K562 (cell line): ENCODE measurements at regions not wholly inside any gene's neighbourhood (a gene's known extent, or its start where the extent isn't known, plus 50 kb on each side); places are given as distances from the start of the nearest gene placed in this dataset.

Source experiments
- ATAC-seq: fragments of 200-7000 bp; cut with Tn5 transposase; 3 replicates; pipeline ENCODE4 v1.9.1; 2020; ENCODE audit warnings: moderate library complexity
- BruUV-seq: library from RNA; stranded (reverse); fragments of 400-500 nt; replicated peaks from 2 replicates; lab custom pipeline; 2021; lab: Mats Ljungman, UMichigan
- CTCF ChIA-PET: fragments of 300-600 bp; formaldehyde crosslinking; extraction: SDS; loops from one replicate; lab custom pipeline; 2021; ENCODE audit warnings: low intra/inter-chr PET ratio; lab: Yijun Ruan, JAX
- POLR2A ChIA-PET: fragments of 300-600, 350-650 bp; sonication (Branson Sonifier 250); formaldehyde crosslinking; extraction: SDS; loops from one replicate; lab custom pipeline; 2021; ENCODE audit warnings: antibody characterized with exemption, inconsistent platforms; lab: Yijun Ruan, JAX
- DNase-seq, 4 experiments: peaks; one replicate each; pipeline versions ENCODE4 v3.0.0 to v3.0.0-alpha.2; 2011 to 2018; ENCODE audit warnings: low spot score in 3 of 4, mixed read lengths in 3 of 4; ENCODE audit errors: extremely low read depth in 1 of 4
- FAIRE-seq: peaks from 2 replicates; lab custom pipeline; 2011; peaks lifted over from hg19 to GRCh38; lab: Jason Lieb, UNC
- H2AFZ ChIP-seq: 2 replicates; pipeline ENCODE4 v1.6.0; 2011; ENCODE audit warnings: low read depth, low read length, control low read depth, inconsistent platforms
- H3K27ac ChIP-seq: fragments of 200-600 bp; 3 replicates; pipeline ENCODE4 v1.8.0; 2011; ENCODE audit warnings: low read depth, mild to moderate bottlenecking, control low read depth, inconsistent platforms, low read length, moderate library complexity, mixed read lengths; ENCODE audit errors: extremely low read depth
- H3K27me3 ChIP-seq, 2 experiments: fragments of 300-600 bp in 1 of 2; 2 replicates in 1 of 2; 3 replicates in 1 of 2; pipeline versions ENCODE4 v1.6.0 to v1.8.0; 2011; ENCODE audit warnings: inconsistent platforms in 2 of 2, low read length in 2 of 2, mild to moderate bottlenecking in 1 of 2, mixed read lengths in 1 of 2, moderate library complexity in 1 of 2; ENCODE audit not compliant: control insufficient read depth in 2 of 2, insufficient read depth in 2 of 2
- H3K36me3 ChIP-seq: fragments of 300-600 bp; 3 replicates; pipeline ENCODE4 v1.8.0; 2011; ENCODE audit warnings: mild to moderate bottlenecking, low read length, inconsistent platforms; ENCODE audit not compliant: control insufficient read depth, insufficient read depth
- H3K4me1 ChIP-seq, 2 experiments: fragments of 200-600 bp in 1 of 2; replicated peaks in 1 of 2; 2 replicates in 1 of 2; 3 replicates in 1 of 2; pipeline versions ENCODE4 v1.5.1 to v1.8.0; 2011; ENCODE audit warnings: inconsistent platforms in 2 of 2, low read length in 2 of 2, mild to moderate bottlenecking in 1 of 2, mixed read lengths in 1 of 2, moderate library complexity in 1 of 2; ENCODE audit not compliant: control insufficient read depth in 2 of 2, insufficient read depth in 2 of 2
- H3K4me2 ChIP-seq: 2 replicates; pipeline ENCODE4 v1.6.1; 2011; ENCODE audit warnings: low read length, control low read depth, inconsistent platforms, mixed read lengths; ENCODE audit not compliant: insufficient read depth
- H3K4me3 ChIP-seq: fragments of 200-600 bp; sonication (generic), shearing (Covaris generic); 2 replicates; pipeline ENCODE4 v1.5.1; 2016; ENCODE audit warnings: control low read depth, inconsistent platforms
- H3K79me2 ChIP-seq: fragments of 200-600 bp; 3 replicates; pipeline ENCODE4 v1.8.0; 2011; ENCODE audit warnings: low read length, inconsistent platforms; ENCODE audit not compliant: control insufficient read depth, insufficient read depth
- H3K9ac ChIP-seq, 2 experiments: 2 replicates each; pipeline versions ENCODE4 v1.6.0 to v1.6.1; 2011; ENCODE audit warnings: low read depth in 2 of 2, low read length in 2 of 2, control low read depth in 1 of 2, inconsistent platforms in 1 of 2, mild to moderate bottlenecking in 1 of 2, mixed read lengths in 1 of 2; ENCODE audit not compliant: insufficient read depth in 1 of 2
- H3K9me1 ChIP-seq: one replicate; pipeline ENCODE4 v1.6.0; 2011; ENCODE audit warnings: inconsistent platforms, mild to moderate bottlenecking, low read length, moderate library complexity; ENCODE audit not compliant: control insufficient read depth, insufficient read depth
- H3K9me3 ChIP-seq: replicated peaks from 2 replicates; pipeline ENCODE4 v1.5.1; 2011; ENCODE audit warnings: low read depth, low read length, inconsistent platforms; ENCODE audit not compliant: control insufficient read depth, insufficient read depth
- H4K20me1 ChIP-seq: replicated peaks from 2 replicates; pipeline ENCODE4 v1.6.1; 2011; ENCODE audit warnings: low read length, inconsistent platforms, mixed read lengths; ENCODE audit not compliant: control insufficient read depth, insufficient read depth
- BRF2 ChIP-seq: IDR thresholded peaks from 3 replicates; pipeline ENCODE4 v1.6.1; 2011; ENCODE audit warnings: borderline replicate concordance, mild to moderate bottlenecking; ENCODE audit not compliant: insufficient read length, insufficient read depth
- CTCFL ChIP-seq: IDR thresholded peaks from 2 replicates; pipeline ENCODE4 v1.6.1; 2011; ENCODE audit warnings: borderline replicate concordance, low read depth, mild to moderate bottlenecking, moderate library complexity, low read length; ENCODE audit not compliant: insufficient read depth, poor library complexity, severe bottlenecking
- ELF2 ChIP-seq: fragments of 250-450 bp; sonication (Bioruptor Pico); IDR thresholded peaks from 2 replicates; pipeline ENCODE4 v1.5.0; 2021; ENCODE audit warnings: mild to moderate bottlenecking
- HMG20A ChIP-seq: fragments of 450-650 bp; formaldehyde crosslinking; conservative IDR thresholded peaks from 2 replicates; pipeline ENCODE4 v1.4.0; 2020; ENCODE audit warnings: mild to moderate bottlenecking, mixed read lengths
- PBX2 ChIP-seq, 2 experiments: IDR thresholded peaks in 1 of 2; conservative IDR thresholded peaks in 1 of 2; 2 replicates each; pipeline ENCODE4 v1.6.1; 2016; ENCODE audit warnings: low read depth in 2 of 2, mild to moderate bottlenecking in 1 of 2, missing compliant biosample characterization in 1 of 2, missing genetic modification characterization in 1 of 2, moderate library complexity in 1 of 2
- SMAD2 ChIP-seq: fragments of 150-350 bp; IDR thresholded peaks from 2 replicates; pipeline ENCODE4 v1.6.1; 2014; ENCODE audit warnings: low read depth, mild to moderate bottlenecking, low read length
- ZNF609 ChIP-seq: sonication (generic); formaldehyde crosslinking; IDR thresholded peaks from 2 replicates; pipeline ENCODE4 v1.8.1; 2023; ENCODE audit warnings: missing genetic modification reagents, mild to moderate bottlenecking, borderline replicate concordance
- ZNF785 ChIP-seq: fragments of 250-450 bp; sonication (Bioruptor Pico); IDR thresholded peaks from 2 replicates; pipeline ENCODE4 v1.4.0; 2020; ENCODE audit warnings: mild to moderate bottlenecking
- WGBS: fragments of 100-300 bp; shearing (Covaris generic); methylation state at CpG from one replicate; pipeline ENCODE4 v1.1.6; 2016; ENCODE audit warnings: low coverage, mixed read lengths; ENCODE audit not compliant: insufficient coverage; ENCODE audit errors: missing lambda C conversion rate; 5-methylcytosine and 5-hydroxymethylcytosine counted together
- in situ Hi-C: fragments of 300-500 bp; cut with MboI; formaldehyde crosslinking; loops from 4 replicates; pipeline ENCODE4 v1.15.0; 2018; ENCODE audit warnings: inconsistent platforms, mixed read lengths
- intact Hi-C: fragments of 100-400 bp; cut with micrococcal nuclease; formaldehyde crosslinking; loops from 2 replicates; pipeline ENCODE4 v1.14.2; 2022
- TF ChIP-seq, protein P1 (sequence below): IDR thresholded peaks from 2 replicates; pipeline ENCODE4 v1.6.1; 2014; ENCODE audit warnings: antibody characterized with exemption

GRCh38 chr11:109762546-109762945 lies 330.6 kb upstream of the ZC3H12C start:
- 2% methylated on average over 3 of the region's 3 CpGs for WGBS
- FAIRE-seq (no peak), DNase-seq (no peak), ATAC-seq (no peak)
- CTCF ChIA-PET = no interaction called here
- intact Hi-C loops (no loop called here), in situ Hi-C loops (no loop called here)
- Histone ChIP-seq H2AFZ (no peak overlapping the region), H3K27me3 (no peaks in the 10 kb centered on the region), H3K4me3 (no peak overlapping the region), H3K9ac (no peak overlapping the region), H3K27ac (no peak overlapping the region), H4K20me1 (no peaks in the 10 kb centered on the region), H3K4me2 (no peak overlapping the region), H3K36me3 (no peaks in the 10 kb centered on the region), H3K4me1 (no peaks in the 10 kb centered on the region), H3K9me1 (no peaks in the 10 kb centered on the region), H3K9me3 (no peaks in the 10 kb centered on the region), H3K79me2 (no peaks in the 10 kb centered on the region)
- no TSS peak for BruUV-seq
- POLR2A ChIA-PET = no interaction called here
- TF ChIP-seq SMAD2 (no peak), ZNF609 (CRISPR knock-in tag) (no peak), HMG20A (CRISPR knock-in tag) (no peak), BRF2 (no peak), ELF2 (CRISPR knock-in tag) (no peak), ZNF785 (no peak), PBX2 (CRISPR knock-in tag; IDR thresholded peaks at IDR 0.05; ENCODE audit: low read depth) (no peak), PBX2 (tag; conservative IDR thresholded peaks at IDR 0.05; ENCODE audit: low read depth) (no peak), CTCFL (no peak)
- TF ChIP-seq, protein P1, sequence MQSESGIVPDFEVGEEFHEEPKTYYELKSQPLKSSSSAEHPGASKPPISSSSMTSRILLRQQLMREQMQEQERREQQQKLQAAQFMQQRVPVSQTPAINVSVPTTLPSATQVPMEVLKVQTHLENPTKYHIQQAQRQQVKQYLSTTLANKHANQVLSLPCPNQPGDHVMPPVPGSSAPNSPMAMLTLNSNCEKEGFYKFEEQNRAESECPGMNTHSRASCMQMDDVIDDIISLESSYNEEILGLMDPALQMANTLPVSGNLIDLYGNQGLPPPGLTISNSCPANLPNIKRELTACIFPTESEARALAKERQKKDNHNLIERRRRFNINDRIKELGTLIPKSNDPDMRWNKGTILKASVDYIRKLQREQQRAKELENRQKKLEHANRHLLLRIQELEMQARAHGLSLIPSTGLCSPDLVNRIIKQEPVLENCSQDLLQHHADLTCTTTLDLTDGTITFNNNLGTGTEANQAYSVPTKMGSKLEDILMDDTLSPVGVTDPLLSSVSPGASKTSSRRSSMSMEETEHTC = no peak
